Transverse colon (tissue), 4 donors: ENCODE measurements at regions not wholly inside any gene's neighbourhood (a gene's known extent, or its start where the extent isn't known, plus 50 kb on each side); places are given as distances from the start of the nearest gene placed in this dataset.

Experiments
- DNase-seq: peaks from one replicate; pipeline ENCODE4 v3.0.0-alpha.2; 2019
- H3K27ac ChIP-seq, 4 donors: fragments of 200-600 bp; sonication (generic); 2 replicates each; pipeline ENCODE4 v1.5.1; 2016 to 2018; ENCODE audit warnings: inconsistent platforms in 4 of 4
- H3K27me3 ChIP-seq: fragments of 200-600 bp; sonication (generic); 2 replicates; pipeline ENCODE4 v1.5.1; 2017; ENCODE audit warnings: inconsistent platforms
- H3K36me3 ChIP-seq, 4 donors: fragments of 200-600 bp; sonication (generic); 2 replicates each; pipeline ENCODE4 v1.5.1; 2017 to 2019; ENCODE audit warnings: inconsistent platforms in 4 of 4
- H3K4me1 ChIP-seq, 4 donors: fragments of 200-600 bp; sonication (generic); 2 replicates each; pipeline ENCODE4 v1.5.1; 2017 to 2020; ENCODE audit warnings: inconsistent platforms in 4 of 4
- H3K4me3 ChIP-seq, 4 donors: fragments of 200-600 bp; sonication (generic); 1 replicate in 1 of 4; 2 replicates in 3 of 4; pipeline versions ENCODE4 v1.5.1 to v1.6.1; 2017 to 2019; ENCODE audit warnings: inconsistent platforms in 4 of 4
- H3K9me3 ChIP-seq, 2 donors: fragments of 200-600 bp; sonication (generic); 2 replicates each; pipeline ENCODE4 v1.5.1; 2017 to 2019; ENCODE audit warnings: inconsistent platforms in 2 of 2
- CTCF ChIP-seq, 5 experiments: fragments of 200-600 bp in 3 of 5; fragments of 450-650 bp in 2 of 5; sonication (generic) in 3 of 5; IDR thresholded peaks; 1 replicate in 2 of 5; 2 replicates in 3 of 5; pipeline ENCODE4 v1.5.1; 2016 to 2017; ENCODE audit warnings: antibody characterized with exemption in 5 of 5, inconsistent platforms in 3 of 5, mild to moderate bottlenecking in 2 of 5, moderate library complexity in 1 of 5
- EP300 ChIP-seq: sonication (generic); formaldehyde crosslinking; IDR thresholded peaks from one replicate; pipeline ENCODE4 v1.6.1; 2017; ENCODE audit warnings: antibody characterized with exemption, low read depth
- POLR2A ChIP-seq: fragments of 450-650 bp; IDR thresholded peaks from one replicate; pipeline ENCODE4 v1.6.1; 2016; ENCODE audit warnings: antibody characterized with exemption, mild to moderate bottlenecking, moderate library complexity
- POLR2AphosphoS5 ChIP-seq, 3 donors: sonication (generic); formaldehyde crosslinking; IDR thresholded peaks; one replicate each; pipeline ENCODE4 v1.6.1; 2016; ENCODE audit warnings: antibody characterized with exemption in 3 of 3
- WGBS, 2 donors: methylation state at CpG; one replicate each; pipeline ENCODE4 v1.1.5; 2018; ENCODE audit warnings: low coverage in 1 of 2; 5-methylcytosine and 5-hydroxymethylcytosine counted together
- in situ Hi-C, 4 donors: fragments of 200-750 bp; cut with MboI; loops; one replicate each; pipeline versions ENCODE4 v1.15.0 to v1.15.1; 2017; ENCODE audit warnings: low sequenced_read_pairs in 3 of 4, low pct_ligation_motif_present in 1 of 4, low pct_unique_long_range_greater_than_20kb in 1 of 4
- intact Hi-C: fragments of 100-400 bp; cut with DNase I; formaldehyde crosslinking; loops from one replicate; pipeline ENCODE4 v1.15.1; 2023; ENCODE audit warnings: low total_unique reads

DNA sequence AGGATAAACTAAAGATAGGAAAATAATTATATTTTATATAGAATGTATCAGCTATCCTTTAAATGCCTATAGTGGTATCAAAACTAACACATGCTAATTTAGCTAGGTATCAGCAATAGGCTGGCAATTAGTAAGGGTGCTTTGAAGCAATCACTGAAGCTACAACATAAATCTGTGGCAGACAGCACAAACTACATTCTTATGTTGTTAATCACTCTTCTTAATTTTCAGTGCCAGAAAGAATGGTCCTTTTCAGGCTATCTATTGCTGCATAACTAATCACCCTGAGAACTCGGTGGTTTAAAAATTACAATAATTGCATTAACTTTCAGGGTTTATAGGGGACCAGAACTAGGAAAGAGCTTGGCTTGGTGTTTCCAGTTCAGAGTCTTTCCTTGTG, 963.1 kb downstream of the EFNB2 start:
- no peaks in the 10 kb centered on the region for H3K9me3 ChIP-seq
- 73 to 100% methylated on average over 1 of the region's 1 CpG for WGBS, 2 donors
- in situ Hi-C loops, result no loop called here
- TF ChIP-seq POLR2A (no peak), EP300 (no peak), CTCF (IDR thresholded peaks at IDR 0.05) (no peak), POLR2AphosphoS5 (IDR thresholded peaks at IDR 0.05) (no peak)
- H3K27ac ChIP-seq, result no peak overlapping the region
- no peak for DNase-seq
- no peaks in the 10 kb centered on the region for H3K36me3 ChIP-seq
- no peaks in the 10 kb centered on the region for H3K27me3 ChIP-seq
- no peaks in the 10 kb centered on the region for H3K4me1 ChIP-seq
- no peak overlapping the region for H3K4me3 ChIP-seq
- intact Hi-C loops, result no loop called here

DNA sequence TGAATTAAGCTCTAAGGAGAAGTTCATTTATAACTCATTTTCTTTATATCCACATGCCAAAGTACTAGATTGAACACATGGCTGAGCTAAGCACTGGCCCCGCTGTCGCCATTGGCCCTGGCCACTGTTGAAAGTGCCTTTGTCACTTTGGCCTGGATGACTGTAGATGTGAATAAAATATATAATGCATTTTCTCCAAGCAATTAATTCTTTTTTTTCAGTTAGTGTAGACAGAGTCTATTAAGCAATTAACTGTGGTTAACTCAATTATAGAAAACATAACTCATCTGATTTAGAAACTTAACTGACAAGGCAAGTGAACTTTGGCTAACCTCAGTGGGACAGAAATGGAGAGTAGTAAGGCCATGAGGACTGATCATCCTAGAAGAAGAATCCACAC, 965.6 kb downstream of the EFNB2 start:
- 94 to 95% methylated on average over 2 of the region's 2 CpGs for WGBS, 2 donors
- intact Hi-C loops, result no loop called here
- TF ChIP-seq POLR2A (no peak), CTCF (IDR thresholded peaks at IDR 0.05) (no peak)
- H3K27me3 ChIP-seq, result no peaks in the 10 kb centered on the region
- no peak overlapping the region for H3K27ac ChIP-seq
- DNase-seq, result no peak
- H3K4me3 ChIP-seq, result no peak overlapping the region
- H3K9me3 ChIP-seq, result no peaks in the 10 kb centered on the region
- in situ Hi-C loops, result no loop called here
- no peaks in the 10 kb centered on the region for H3K36me3 ChIP-seq
- no peaks in the 10 kb centered on the region for H3K4me1 ChIP-seq

DNA sequence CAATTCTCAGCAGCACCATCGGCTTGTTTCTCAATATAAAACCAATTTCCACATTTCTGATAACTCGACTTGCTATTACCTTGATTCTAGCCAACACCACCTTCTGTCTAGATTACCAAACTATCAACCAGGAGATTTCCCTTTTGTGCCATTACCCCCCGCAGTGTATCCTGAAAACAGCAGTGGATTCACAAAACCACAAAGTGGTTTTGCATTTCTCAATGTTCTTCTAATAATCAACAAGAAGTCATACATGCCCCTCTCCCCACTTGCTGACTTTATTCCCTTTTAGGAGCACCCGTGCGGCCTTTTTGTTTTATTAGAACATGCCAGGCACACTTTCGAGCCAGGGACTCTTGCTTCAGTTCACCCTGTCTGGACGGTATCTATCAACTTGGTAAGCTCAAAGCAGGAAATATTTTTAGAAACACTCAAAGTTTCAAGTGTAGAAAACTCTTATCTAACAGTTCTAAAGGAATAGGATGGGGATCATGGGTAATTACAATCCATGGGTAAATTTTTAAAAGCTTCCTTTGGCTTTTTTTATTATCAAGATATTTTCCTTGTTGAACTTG, 967.4 kb downstream of the EFNB2 start:
- Histone ChIP-seq H3K9me3 (no peaks in the 10 kb centered on the region), H3K4me3 (no peak overlapping the region), H3K27ac (no peak overlapping the region), H3K27me3 (no peaks in the 10 kb centered on the region), H3K36me3 (no peaks in the 10 kb centered on the region), H3K4me1 (no peaks in the 10 kb centered on the region)
- intact Hi-C loops (no loop called here), in situ Hi-C loops (no loop called here)
- no peak for DNase-seq
- no peak for TF ChIP-seq EP300
- no peak for TF ChIP-seq POLR2AphosphoS5 (IDR thresholded peaks at IDR 0.05)
- TF ChIP-seq CTCF (IDR thresholded peaks at IDR 0.05), result no peak
- no peak for TF ChIP-seq POLR2A
- WGBS, 2 donors, result 72 to 79% methylated on average over 5 to 7 of the region's 7 CpGs

DNA sequence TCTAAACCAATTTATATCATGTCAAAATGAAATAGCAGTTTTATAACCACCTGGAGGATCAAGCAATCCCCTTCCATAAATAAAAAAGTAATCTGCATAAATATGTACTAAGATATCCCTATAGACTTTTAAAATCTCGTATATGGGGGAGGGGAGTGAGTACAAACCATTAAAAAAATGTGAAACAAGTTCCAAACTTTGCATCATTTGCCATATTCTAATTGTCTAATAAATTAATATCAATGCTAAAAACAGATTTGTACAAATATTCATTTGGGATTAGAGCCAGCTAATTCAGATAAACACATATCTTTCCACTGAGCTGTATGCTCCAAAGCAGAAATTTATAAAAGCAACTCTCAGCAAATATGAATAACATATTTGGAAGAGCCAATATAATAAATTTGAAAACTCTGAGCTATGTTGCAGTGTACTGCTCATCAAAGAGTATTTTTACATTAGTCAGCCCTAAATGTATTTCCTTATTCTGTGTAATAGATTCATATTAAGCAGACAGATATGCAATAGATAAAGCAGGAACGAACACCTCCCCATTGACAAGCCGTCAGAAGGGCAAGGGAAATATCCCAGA, 970.2 kb downstream of the EFNB2 start:
- no peak overlapping the region for H3K27ac ChIP-seq
- in situ Hi-C loops, result no loop called here
- WGBS, 2 donors, result 62 to 85% methylated on average over 3 of the region's 3 CpGs
- intact Hi-C loops, result no loop called here
- TF ChIP-seq POLR2A (no peak), EP300 (no peak), CTCF (IDR thresholded peaks at IDR 0.05) (no peak), POLR2AphosphoS5 (IDR thresholded peaks at IDR 0.05) (no peak)
- no peaks in the 10 kb centered on the region for H3K27me3 ChIP-seq
- DNase-seq, result no peak
- H3K36me3 ChIP-seq, result no peaks in the 10 kb centered on the region
- no peak overlapping the region for H3K4me3 ChIP-seq
- no peaks in the 10 kb centered on the region for H3K9me3 ChIP-seq
- H3K4me1 ChIP-seq, result no peaks in the 10 kb centered on the region
